ENCODE measurements at regions not wholly inside any gene's neighbourhood (a gene's known extent, or its start where the extent isn't known, plus 50 kb on each side); places are given as distances from the start of the nearest gene placed in this dataset.
"Not testable (repeated sequence)": the region's sequence is repeated elsewhere in the genome, so short reads cannot be mapped to it uniquely, and the experiment has no call there.

- no peak for DNase-seq (ENCODE audit: low read depth)
These were observed 943.0 kb downstream of the GALC start for GRCh38 chr14:87049950-87050349.

DNA sequence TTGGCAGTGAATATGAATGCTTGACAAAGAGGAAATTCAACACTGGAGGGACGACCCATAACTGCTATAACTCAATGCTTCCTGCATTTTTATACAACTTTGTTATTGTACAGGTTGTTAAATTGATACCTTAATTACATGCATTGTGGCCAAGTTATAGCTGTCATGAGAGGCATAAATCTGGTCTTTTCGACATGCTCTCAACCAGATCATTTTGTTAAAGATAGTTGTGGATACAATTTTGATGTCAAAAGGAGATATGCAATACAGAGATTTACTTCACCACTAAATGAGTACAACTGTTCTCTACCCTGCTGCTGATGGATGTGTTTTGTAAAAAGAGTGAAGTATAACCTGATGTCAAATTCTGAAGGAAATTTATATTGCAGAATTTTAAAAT lies 946.0 kb downstream of the GALC start:
- DNase-seq (ENCODE audit: low read depth), result no peak

DNA sequence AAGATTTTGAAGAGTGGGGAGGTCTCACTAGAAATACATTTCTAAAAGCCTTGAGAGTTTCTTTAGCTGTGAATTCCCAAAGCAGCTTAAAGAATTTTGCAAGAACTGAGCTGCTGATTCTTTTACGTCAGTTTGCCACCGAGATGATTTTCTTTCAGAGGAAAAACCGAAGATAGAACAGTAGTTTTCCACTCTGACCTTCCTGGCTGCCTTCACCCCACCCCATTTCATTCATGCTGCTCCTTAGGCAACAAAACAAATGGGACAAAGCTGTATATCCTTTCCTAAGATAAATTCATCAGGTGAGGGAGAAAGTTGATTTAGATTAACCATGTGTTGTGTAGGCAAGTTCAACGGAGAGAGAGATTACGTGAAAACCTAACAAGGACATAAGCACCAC lies 947.0 kb downstream of the GALC start:
- no peak for DNase-seq (ENCODE audit: low read depth)

- no peak for DNase-seq (ENCODE audit: low read depth)
These were observed 947.7 kb downstream of the GALC start for GRCh38 chr14:87045246-87045645.

GRCh38 chr14:87044807-87045206 lies 948.2 kb downstream of the GALC start:
- DNase-seq (ENCODE audit: low read depth), result no peak

DNA sequence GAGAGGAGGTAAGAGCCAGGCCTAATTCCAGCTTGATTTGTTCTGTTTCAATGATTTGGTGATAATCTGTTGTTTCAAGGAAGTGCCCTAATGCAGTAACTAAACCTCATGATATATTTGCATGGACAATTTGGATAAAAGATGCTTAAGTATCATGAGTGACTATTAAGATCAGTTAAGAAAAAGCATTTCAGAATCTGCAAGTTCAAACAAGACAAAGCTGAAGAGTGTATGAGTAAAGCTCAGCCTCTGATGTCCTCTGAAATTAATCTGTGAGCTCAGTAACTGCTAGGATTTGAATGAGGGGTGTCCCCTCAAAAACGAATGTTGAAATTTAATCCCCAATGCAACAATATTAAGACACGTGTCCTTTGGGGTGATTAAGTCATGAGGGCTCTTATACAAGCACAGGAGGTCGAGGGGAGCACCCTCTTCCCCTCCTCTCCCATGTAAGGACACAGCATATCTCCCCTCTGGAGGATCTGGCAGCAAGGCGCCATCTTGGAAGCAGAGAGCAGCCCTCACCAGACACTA lies 949.2 kb downstream of the GALC start:
- no peak for DNase-seq (ENCODE audit: low read depth)

DNA sequence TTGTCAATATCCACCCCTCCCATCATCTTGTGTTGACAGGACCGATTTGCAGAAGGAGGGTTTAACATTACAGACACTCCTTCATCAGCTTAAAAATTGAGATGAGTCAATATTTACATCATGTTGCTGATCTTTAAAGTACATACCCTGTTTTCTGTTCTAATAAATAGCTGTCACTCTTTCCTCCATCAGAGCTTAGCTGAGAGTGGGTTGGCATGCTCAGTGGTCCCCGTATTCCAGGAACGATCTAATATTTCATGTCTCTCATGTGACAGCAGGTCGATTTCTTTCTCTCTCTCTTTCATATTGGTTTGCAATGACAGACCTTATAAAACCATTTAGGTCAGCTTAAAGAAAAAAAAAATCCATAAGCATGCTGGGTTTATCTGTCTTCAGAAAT lies 950.6 kb downstream of the GALC start:
- no peak for DNase-seq (ENCODE audit: low read depth)

DNA sequence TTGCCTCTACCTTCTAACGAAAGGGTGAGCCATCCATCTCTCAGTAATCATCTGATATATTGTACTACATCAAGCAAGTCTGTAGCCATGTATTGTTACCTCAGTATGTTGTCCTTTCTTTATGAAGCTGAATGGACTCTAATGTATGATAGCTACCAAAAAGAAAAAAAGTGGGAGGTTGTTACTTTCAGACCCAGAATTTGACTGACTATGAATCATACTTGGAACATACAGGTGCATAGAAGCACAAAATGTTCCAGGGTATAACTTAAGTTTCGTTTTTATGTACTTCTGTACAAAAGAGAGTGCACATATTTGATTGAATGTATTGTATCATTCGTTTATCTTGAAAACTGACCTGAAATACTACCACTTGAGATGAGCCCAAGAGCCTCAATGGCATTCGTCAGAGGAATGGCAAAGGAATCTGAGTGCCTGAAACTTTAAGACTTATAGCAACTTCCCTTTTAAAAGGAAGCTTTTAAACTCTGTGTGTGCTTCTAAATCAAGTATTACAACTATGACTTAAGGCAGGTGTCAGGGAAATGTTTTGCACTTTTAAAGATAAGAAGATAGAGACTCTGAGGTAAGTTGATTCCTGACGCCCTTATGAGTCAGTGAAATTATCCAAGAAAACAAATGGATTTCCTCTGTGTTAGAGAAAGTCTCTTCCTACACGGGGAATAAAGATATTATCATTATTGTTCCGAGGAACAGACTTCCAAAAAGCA lies 951.5 kb downstream of the GALC start:
- DNase-seq (ENCODE audit: low read depth), result no peak

DNA sequence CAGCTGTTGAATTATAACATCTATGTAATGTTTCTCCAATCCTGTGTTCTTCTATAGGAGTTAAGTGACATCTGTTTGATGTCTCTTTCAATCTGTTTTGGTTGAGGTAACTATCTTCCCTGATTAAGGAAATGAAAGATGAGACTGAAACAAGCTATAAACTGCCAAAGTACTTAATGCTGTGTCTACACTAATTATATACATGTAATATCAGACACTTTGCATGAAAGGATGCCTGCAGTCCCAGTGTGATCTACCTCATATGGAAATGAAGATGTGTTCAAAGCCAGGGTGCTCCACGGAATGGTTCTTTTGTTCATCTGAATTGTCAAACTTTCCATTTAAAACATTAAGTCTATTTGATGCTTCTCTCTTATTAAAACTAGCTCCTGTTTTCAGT lies 958.3 kb downstream of the GALC start:
- DNase-seq (ENCODE audit: low read depth), result no peak

GRCh38 chr14:87030197-87030596 lies 962.8 kb downstream of the GALC start:
- no peak for DNase-seq (ENCODE audit: low read depth)

DNA sequence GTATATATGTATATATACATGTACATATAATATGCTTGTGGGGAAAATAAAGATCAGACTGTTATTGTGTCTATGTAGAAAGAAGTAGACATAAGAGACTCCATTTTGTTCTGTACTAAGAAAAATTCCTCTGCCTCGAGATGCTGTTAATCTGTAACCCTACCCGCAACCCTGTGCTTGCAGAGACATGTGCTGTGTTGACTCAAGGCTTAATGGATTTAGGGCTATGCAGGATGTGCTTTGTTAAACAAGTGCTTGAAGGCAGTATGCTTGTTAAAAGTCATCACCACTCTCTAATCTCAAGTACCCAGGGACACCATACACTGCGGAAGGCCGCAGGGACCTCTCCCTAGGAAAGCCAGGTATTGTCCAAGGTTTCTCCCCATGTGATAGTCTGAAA lies 972.9 kb downstream of the GALC start:
- DNase-seq (ENCODE audit: low read depth), result not testable (repeated sequence)

DNA sequence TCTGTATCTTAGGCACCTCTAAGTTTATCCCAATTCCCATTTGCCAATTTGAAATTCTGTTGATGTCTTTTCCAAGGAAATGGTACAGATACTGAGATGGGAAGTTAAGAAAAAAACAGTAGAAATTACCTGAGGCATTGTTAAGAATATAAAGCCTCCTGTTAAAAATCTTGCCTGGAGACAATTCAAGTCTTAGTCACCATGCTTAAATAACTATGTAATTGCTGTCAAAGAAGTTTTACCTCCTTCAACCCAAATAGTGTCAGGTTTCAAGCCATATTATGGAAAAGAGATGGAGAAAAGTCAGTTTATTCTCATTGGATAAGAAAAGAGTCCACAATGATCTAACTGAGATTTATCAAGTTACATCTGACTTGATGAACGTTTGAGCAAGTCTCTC lies 974.7 kb downstream of the GALC start:
- no peak for DNase-seq (ENCODE audit: low read depth)

DNA sequence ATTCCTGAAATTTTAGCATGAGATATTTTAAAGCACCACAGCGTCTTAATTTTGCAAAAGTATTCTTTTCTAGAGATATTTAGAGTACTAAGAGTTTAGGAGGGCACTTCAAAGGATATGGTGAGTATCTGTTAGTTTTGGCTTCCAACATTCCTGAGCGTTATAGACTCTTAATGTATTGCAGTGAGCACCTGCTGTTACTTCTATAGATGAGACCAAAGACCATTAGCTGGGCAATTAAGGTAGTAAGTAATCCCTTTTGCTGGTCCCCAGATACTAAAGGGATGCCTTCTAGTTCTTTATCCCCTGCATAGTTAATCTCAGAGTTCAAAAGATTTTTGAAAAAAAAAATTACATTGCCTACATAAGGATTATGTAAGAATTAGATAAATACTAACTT lies 975.6 kb downstream of the GALC start:
- DNase-seq (ENCODE audit: low read depth), result no peak

DNA sequence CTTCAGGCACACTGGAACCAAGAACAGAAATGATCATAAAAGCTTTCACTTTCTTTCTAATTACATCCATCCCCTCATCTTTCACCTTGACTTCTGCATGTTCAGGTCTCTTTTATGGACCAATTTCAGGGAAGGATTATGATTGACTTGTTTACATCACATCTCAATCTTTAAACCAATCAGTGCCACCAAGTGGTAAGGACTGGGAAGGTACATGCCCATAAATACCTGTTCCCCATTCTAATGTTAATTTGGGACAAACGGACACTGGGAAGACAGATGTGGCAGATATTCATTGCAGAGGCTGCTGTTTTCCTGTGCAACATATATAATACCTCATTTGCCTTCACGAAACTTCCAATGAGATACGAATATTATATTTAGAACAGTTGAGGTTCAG lies 978.1 kb downstream of the GALC start:
- DNase-seq (ENCODE audit: low read depth), result no peak

GRCh38 chr14:87013583-87013982 lies 979.4 kb downstream of the GALC start:
- no peak for DNase-seq (ENCODE audit: low read depth)

- DNase-seq (ENCODE audit: low read depth), result no peak
These were observed 984.0 kb downstream of the GALC start for GRCh38 chr14:87008965-87009364.

- DNase-seq (ENCODE audit: low read depth), result no peak
These were observed 987.7 kb downstream of the GALC start for GRCh38 chr14:87005280-87005679.

DNA sequence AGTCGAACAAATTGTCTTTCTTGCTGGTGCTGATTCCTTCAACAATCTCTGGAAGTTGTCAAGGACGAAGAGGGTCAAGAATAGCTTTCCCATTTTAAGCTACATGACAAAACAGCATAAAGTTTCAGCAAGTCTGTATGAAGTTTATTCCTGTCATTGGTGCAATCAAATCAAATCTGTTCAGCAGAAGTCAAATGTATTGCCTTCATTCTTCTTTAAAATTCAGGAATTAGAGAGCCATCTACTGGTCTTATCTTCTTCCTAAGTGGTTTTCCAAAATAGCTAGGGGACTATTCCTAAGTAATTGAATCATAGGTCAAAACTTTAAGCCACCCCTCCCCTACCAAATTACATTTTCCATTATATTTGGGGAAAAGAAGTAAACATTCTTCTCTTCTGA lies 990.2 kb downstream of the GALC start:
- no peak for DNase-seq (ENCODE audit: low read depth)

- no peak for DNase-seq (ENCODE audit: low read depth)
These were observed 991.6 kb downstream of the GALC start for GRCh38 chr14:87001333-87001732.

DNA sequence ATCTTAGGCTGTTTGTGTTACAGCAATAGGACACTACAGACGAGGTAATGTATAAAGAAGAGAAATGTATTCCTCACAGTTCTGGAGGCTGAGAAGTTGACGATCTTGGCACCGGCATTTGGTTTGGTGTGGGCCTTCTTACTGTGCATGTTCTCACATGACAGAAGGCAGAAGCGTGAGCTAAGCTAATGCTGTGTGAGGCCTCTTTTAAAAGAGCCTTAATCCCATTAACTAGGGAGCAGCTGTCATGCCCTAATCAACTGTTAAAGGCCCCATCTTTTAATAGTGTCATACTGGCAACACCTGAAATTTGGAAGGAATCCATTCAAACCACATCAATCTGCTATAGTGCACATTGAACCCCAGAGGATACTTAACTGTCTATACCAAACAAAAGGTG lies 992.9 kb downstream of the GALC start:
- DNase-seq (ENCODE audit: low read depth), result no peak

DNA sequence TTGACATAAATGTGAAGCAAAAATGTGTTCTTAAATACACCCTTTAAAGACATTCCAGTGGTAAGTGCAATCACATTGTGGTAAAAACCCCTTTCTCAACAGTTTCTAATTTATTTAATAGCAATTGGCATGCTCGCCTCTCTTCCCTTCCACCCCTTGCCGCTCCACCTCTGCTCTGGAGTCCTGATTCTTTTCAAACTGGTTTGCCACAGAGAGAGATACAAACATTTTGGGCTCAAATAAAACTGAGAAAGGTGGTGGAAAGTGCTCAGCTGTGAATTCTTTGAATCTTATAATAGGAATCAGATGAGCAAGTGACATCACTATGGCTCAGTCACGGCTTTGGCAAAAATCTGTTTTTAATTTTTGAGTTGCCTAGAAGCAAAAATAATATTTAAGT lies 993.9 kb downstream of the GALC start:
- no peak for DNase-seq (ENCODE audit: low read depth)

- DNase-seq (ENCODE audit: low read depth), result no peak
These were observed 995.7 kb downstream of the GALC start for GRCh38 chr14:86997271-86997670.

GRCh38 chr14:86990396-86990795 lies 1002.6 kb downstream of the GALC start:
- no peak for DNase-seq (ENCODE audit: low read depth)

- DNase-seq (ENCODE audit: low read depth), result no peak
These were observed 1003.7 kb downstream of the GALC start for GRCh38 chr14:86989285-86989684.
